IMR-90 (cell line): ENCODE measurements at regions not wholly inside any gene's neighbourhood (a gene's known extent, or its start where the extent isn't known, plus 50 kb on each side); places are given as distances from the start of the nearest gene placed in this dataset.

Experiments used
- ATAC-seq: fragments of 200-7000 bp; cut with Tn5 transposase; 2 replicates; pipeline ENCODE4 v1.9.1; 2020; ENCODE audit warnings: low read depth, mild to moderate bottlenecking, moderate library complexity
- BruUV-seq: library from RNA; stranded (reverse); fragments of 400-500 nt; replicated peaks from 2 replicates; lab custom pipeline; 2021; lab: Mats Ljungman, UMichigan
- CTCF ChIA-PET: fragments of 300-600 bp; formaldehyde crosslinking; extraction: SDS; loops from one replicate; lab custom pipeline; 2021; ENCODE audit warnings: antibody characterized with exemption; lab: Yijun Ruan, JAX
- POLR2A ChIA-PET: fragments of 300-600 bp; sonication (Branson Sonifier 250); formaldehyde crosslinking; loops from one replicate; lab custom pipeline; 2022; ENCODE audit warnings: antibody characterized with exemption; ENCODE audit not compliant: unreplicated experiment; lab: Charles Lee
- DNase-seq: peaks from one replicate; pipeline ENCODE4 v3.0.0; 2013
- H2AFZ ChIP-seq: replicated peaks from 2 replicates; pipeline ENCODE3; 2013; ENCODE audit warnings: low read length, mild to moderate bottlenecking; ENCODE audit not compliant: poor library complexity
- H2AK5ac ChIP-seq: 2 replicates; pipeline ENCODE4 v1.6.1; 2013; ENCODE audit warnings: low read depth, low read length, inconsistent platforms
- H2AK9ac ChIP-seq: replicated peaks from 2 replicates; pipeline ENCODE3; 2013; ENCODE audit warnings: mild to moderate bottlenecking, low read depth, low read length, moderate library complexity; ENCODE audit not compliant: poor library complexity
- H2BK120ac ChIP-seq: 2 replicates; pipeline ENCODE4 v1.6.1; 2013; ENCODE audit warnings: low read depth, low read length, inconsistent platforms
- H2BK15ac ChIP-seq: 3 replicates; pipeline ENCODE4 v1.6.1; 2013; ENCODE audit warnings: low read depth, low read length, inconsistent platforms
- H2BK20ac ChIP-seq: 2 replicates; pipeline ENCODE4 v1.6.1; 2013; ENCODE audit warnings: low read depth, mild to moderate bottlenecking, inconsistent platforms, low read length, moderate library complexity
- H2BK5ac ChIP-seq: 2 replicates; pipeline ENCODE4 v1.6.1; 2013; ENCODE audit warnings: mild to moderate bottlenecking, low read depth, low read length, inconsistent platforms; ENCODE audit not compliant: poor library complexity, severe bottlenecking
- H3K14ac ChIP-seq: replicated peaks from 2 replicates; pipeline ENCODE4 v1.6.1; 2013; ENCODE audit warnings: low read depth, low read length, inconsistent platforms
- H3K18ac ChIP-seq: 2 replicates; pipeline ENCODE4 v1.6.1; 2013; ENCODE audit warnings: low read depth, low read length, control low read depth
- H3K23ac ChIP-seq: 2 replicates; pipeline ENCODE4 v1.6.1; 2013; ENCODE audit warnings: low read depth, low read length, inconsistent platforms
- H3K27ac ChIP-seq: 2 replicates; pipeline ENCODE4 v1.5.1; 2013; ENCODE audit warnings: mild to moderate bottlenecking, control low read depth, low read length; ENCODE audit not compliant: insufficient read depth
- H3K27me3 ChIP-seq: 2 replicates; pipeline ENCODE4 v1.6.1; 2013; ENCODE audit warnings: low read length; ENCODE audit not compliant: control insufficient read depth, insufficient read depth
- H3K36me3 ChIP-seq: 2 replicates; pipeline ENCODE4 v1.6.1; 2013; ENCODE audit warnings: low read length, mixed read lengths; ENCODE audit not compliant: control insufficient read depth, insufficient read depth
- H3K4ac ChIP-seq: 2 replicates; pipeline ENCODE4 v1.6.1; 2013; ENCODE audit warnings: low read depth, low read length, inconsistent platforms
- H3K4me1 ChIP-seq: 2 replicates; pipeline ENCODE4 v1.6.1; 2013; ENCODE audit warnings: low read length, mixed read lengths; ENCODE audit not compliant: control insufficient read depth, insufficient read depth
- H3K4me2 ChIP-seq: 2 replicates; pipeline ENCODE4 v1.6.1; 2013; ENCODE audit warnings: low read depth, mild to moderate bottlenecking, control low read depth, low read length, moderate library complexity
- H3K4me3 ChIP-seq: 2 replicates; pipeline ENCODE4 v1.5.1; 2013; ENCODE audit warnings: low read depth, mild to moderate bottlenecking, control low read depth, low read length, moderate library complexity; ENCODE audit not compliant: insufficient read depth
- H3K56ac ChIP-seq: 2 replicates; pipeline ENCODE4 v1.6.1; 2013; ENCODE audit warnings: low read length, inconsistent platforms; ENCODE audit not compliant: insufficient read depth; ENCODE audit errors: extremely low read depth
- H3K79me1 ChIP-seq, 2 experiments: 2 replicates each; pipeline ENCODE4 v1.6.1; 2013; ENCODE audit warnings: low read length in 2 of 2, inconsistent platforms in 1 of 2, low read depth in 1 of 2
- H3K9ac ChIP-seq: 2 replicates; pipeline ENCODE4 v1.6.1; 2013; ENCODE audit warnings: low read depth, low read length, control low read depth
- H3K9me1 ChIP-seq: 2 replicates; pipeline ENCODE4 v1.6.1; 2013; ENCODE audit warnings: low read length, inconsistent platforms; ENCODE audit not compliant: insufficient read depth
- H3K9me3 ChIP-seq: 2 replicates; pipeline ENCODE4 v1.6.1; 2013; ENCODE audit warnings: low read length; ENCODE audit not compliant: control insufficient read depth, insufficient read depth
- H4K20me1 ChIP-seq: 2 replicates; pipeline ENCODE4 v1.6.1; 2013; ENCODE audit warnings: low read length, inconsistent platforms; ENCODE audit not compliant: insufficient read depth
- H4K5ac ChIP-seq: 2 replicates; pipeline ENCODE4 v1.6.1; 2013; ENCODE audit warnings: mild to moderate bottlenecking, low read depth, low read length, control low read depth
- H4K8ac ChIP-seq, 2 experiments: 2 replicates each; pipeline ENCODE4 v1.6.1; 2013; ENCODE audit warnings: low read depth in 2 of 2, low read length in 2 of 2, control low read depth in 1 of 2, inconsistent platforms in 1 of 2
- H4K91ac ChIP-seq: 2 replicates; pipeline ENCODE4 v1.6.1; 2013; ENCODE audit warnings: low read depth, low read length, inconsistent platforms; ENCODE audit not compliant: insufficient read depth
- BHLHE40 ChIP-seq: fragments of 150-350 bp; IDR thresholded peaks from 2 replicates; pipeline ENCODE4 v1.6.1; 2016; ENCODE audit warnings: mild to moderate bottlenecking, low read depth, low read length
- CEBPB ChIP-seq: IDR thresholded peaks from 2 replicates; pipeline ENCODE4 v1.6.1; 2012; ENCODE audit warnings: low read depth, low read length, improper control_type of control experiment
- CHD1 ChIP-seq: IDR thresholded peaks from 2 replicates; pipeline ENCODE4 v1.6.1; 2012; ENCODE audit warnings: low read depth, low read length, improper control_type of control experiment
- FOS ChIP-seq: fragments of 150-350 bp; IDR thresholded peaks from 2 replicates; pipeline ENCODE4 v1.6.1; 2016; ENCODE audit warnings: low read depth, low read length
- MAFK ChIP-seq: IDR thresholded peaks from 2 replicates; pipeline ENCODE4 v1.6.1; 2012; ENCODE audit warnings: low read depth, low read length, improper control_type of control experiment
- MAZ ChIP-seq: IDR thresholded peaks from 2 replicates; pipeline ENCODE4 v1.6.1; 2012; ENCODE audit warnings: low read depth, mild to moderate bottlenecking, low read length, improper control_type of control experiment, moderate library complexity, borderline replicate concordance
- MXI1 ChIP-seq: IDR thresholded peaks from 2 replicates; pipeline ENCODE4 v1.6.1; 2012; ENCODE audit warnings: low read depth, mild to moderate bottlenecking, low read length, moderate library complexity, borderline replicate concordance
- NFE2L2 ChIP-seq: fragments of 150-350 bp; IDR thresholded peaks from 2 replicates; pipeline ENCODE4 v1.6.1; 2016; ENCODE audit warnings: low read depth, mild to moderate bottlenecking, low read length
- POLR2A ChIP-seq: IDR thresholded peaks from 2 replicates; pipeline ENCODE4 v1.6.1; 2012; ENCODE audit warnings: mild to moderate bottlenecking, low read depth, low read length
- RAD21 ChIP-seq: IDR thresholded peaks from 2 replicates; pipeline ENCODE4 v1.6.1; 2012; ENCODE audit warnings: low read length, improper control_type of control experiment
- RCOR1 ChIP-seq: IDR thresholded peaks from 2 replicates; pipeline ENCODE4 v1.6.1; 2012; ENCODE audit warnings: mild to moderate bottlenecking, low read length, improper control_type of control experiment; ENCODE audit not compliant: insufficient replicate concordance
- RFX5 ChIP-seq: IDR thresholded peaks from 2 replicates; pipeline ENCODE4 v1.8.0; 2012; ENCODE audit warnings: low read depth, mild to moderate bottlenecking, low read length, moderate library complexity
- SMC3 ChIP-seq: fragments of 150-350 bp; IDR thresholded peaks from 2 replicates; pipeline ENCODE4 v1.6.1; 2016; ENCODE audit warnings: low read depth, mild to moderate bottlenecking, antibody characterized with exemption, low read length, moderate library complexity
- WGBS, 2 experiments: methylation state at CpG; one replicate each; pipeline versions ENCODE4 v1.1.5 to v1.1.7; 2013; ENCODE audit warnings: missing lambda C conversion rate in 2 of 2; ENCODE audit not compliant: insufficient read length in 1 of 2; ENCODE audit errors: extremely low coverage in 2 of 2; 5-methylcytosine and 5-hydroxymethylcytosine counted together
- dilution Hi-C: fragments of 300-500 bp; cut with HindIII; formaldehyde crosslinking; loops from one replicate; pipeline ENCODE4 v1.14.3; 2018; ENCODE audit warnings: low sequenced_read_pairs; ENCODE audit not compliant: unreplicated experiment
- in situ Hi-C: fragments of 300-500 bp; cut with MboI; formaldehyde crosslinking; loops from 3 replicates; pipeline ENCODE4 v1.14.3; 2019; ENCODE audit warnings: low sequenced_read_pairs, inconsistent platforms, mixed read lengths
- intact Hi-C: fragments of 100-400 bp; cut with micrococcal nuclease; formaldehyde crosslinking; loops from 2 replicates; pipeline ENCODE4 v1.10.0; 2022
- TF ChIP-seq, protein P1 (sequence below): fragments of 150-350 bp; IDR thresholded peaks from 2 replicates; pipeline ENCODE4 v1.6.1; 2017; ENCODE audit warnings: mild to moderate bottlenecking, antibody characterized with exemption, low read length, low read depth
- TF ChIP-seq, protein P2 (sequence below): conservative IDR thresholded peaks from 2 replicates; pipeline ENCODE4 v1.5.1; 2012; ENCODE audit warnings: mild to moderate bottlenecking, low read depth, low read length, improper control_type of control experiment
- TF ChIP-seq, protein P3 (sequence below): fragments of 150-350 bp; IDR thresholded peaks from 2 replicates; pipeline ENCODE4 v1.6.1; 2016; ENCODE audit warnings: low read depth, mild to moderate bottlenecking, low read length, moderate library complexity, borderline replicate concordance

DNA sequence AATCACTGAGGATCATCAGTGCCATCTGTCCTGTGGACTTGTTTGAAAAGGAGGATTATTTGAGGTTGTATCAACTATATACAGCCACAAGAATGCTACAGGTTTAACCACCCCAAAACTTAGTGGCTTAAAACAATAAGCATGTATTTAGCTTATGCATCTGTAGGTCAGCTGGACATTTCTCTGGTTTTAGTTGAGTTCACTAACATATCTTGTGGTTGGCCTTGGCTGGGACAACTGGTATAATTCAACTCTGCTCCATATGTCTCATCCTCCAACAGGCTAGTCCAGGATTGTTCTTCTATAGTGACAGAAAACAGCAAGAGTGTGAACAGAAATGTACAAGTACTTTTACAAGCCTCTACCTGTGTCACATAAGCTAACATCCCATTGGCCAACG, 49.9 kb upstream of the SOX6 start:
- Histone ChIP-seq H2BK20ac (no peak overlapping the region), H3K4ac (no peak overlapping the region), H3K9me3 (no peaks in the 10 kb centered on the region), H4K5ac (no peak overlapping the region), H3K79me1 (no peaks in the 10 kb centered on the region; a peak in 1 of 4 replicates), H3K56ac (no peak overlapping the region), H3K27ac (no peak overlapping the region), H3K4me1 (no peaks in the 10 kb centered on the region), H3K4me3 (no peak overlapping the region), H2AFZ (no peak overlapping the region), H3K14ac (no peak overlapping the region), H2AK9ac (no peak overlapping the region), H3K36me3 (no peaks in the 10 kb centered on the region), H4K20me1 (no peaks in the 10 kb centered on the region), H2AK5ac (no peak overlapping the region), H2BK15ac (no peak overlapping the region), H3K9me1 (no peaks in the 10 kb centered on the region), H3K23ac (no peak overlapping the region), H3K18ac (no peak overlapping the region), H4K8ac (no peak overlapping the region), H3K4me2 (no peak overlapping the region), H2BK5ac (no peak overlapping the region), H3K27me3 (no peaks in the 10 kb centered on the region), H4K91ac (no peak overlapping the region), H2BK120ac (no peak overlapping the region), H3K9ac (no peak overlapping the region)
- dilution Hi-C loops (no loop called here), in situ Hi-C loops (no loop called here), intact Hi-C loops (no loop called here)
- no peak for TF ChIP-seq POLR2A
- TF ChIP-seq RFX5: no peak
- no peak for TF ChIP-seq RCOR1
- TF ChIP-seq CEBPB: no peak
- no peak for TF ChIP-seq MAFK
- no peak for TF ChIP-seq MXI1
- TF ChIP-seq FOS: no peak
- TF ChIP-seq, protein P1, sequence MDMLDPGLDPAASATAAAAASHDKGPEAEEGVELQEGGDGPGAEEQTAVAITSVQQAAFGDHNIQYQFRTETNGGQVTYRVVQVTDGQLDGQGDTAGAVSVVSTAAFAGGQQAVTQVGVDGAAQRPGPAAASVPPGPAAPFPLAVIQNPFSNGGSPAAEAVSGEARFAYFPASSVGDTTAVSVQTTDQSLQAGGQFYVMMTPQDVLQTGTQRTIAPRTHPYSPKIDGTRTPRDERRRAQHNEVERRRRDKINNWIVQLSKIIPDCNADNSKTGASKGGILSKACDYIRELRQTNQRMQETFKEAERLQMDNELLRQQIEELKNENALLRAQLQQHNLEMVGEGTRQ: no peak
- no peak for TF ChIP-seq CHD1
- TF ChIP-seq, protein P2, sequence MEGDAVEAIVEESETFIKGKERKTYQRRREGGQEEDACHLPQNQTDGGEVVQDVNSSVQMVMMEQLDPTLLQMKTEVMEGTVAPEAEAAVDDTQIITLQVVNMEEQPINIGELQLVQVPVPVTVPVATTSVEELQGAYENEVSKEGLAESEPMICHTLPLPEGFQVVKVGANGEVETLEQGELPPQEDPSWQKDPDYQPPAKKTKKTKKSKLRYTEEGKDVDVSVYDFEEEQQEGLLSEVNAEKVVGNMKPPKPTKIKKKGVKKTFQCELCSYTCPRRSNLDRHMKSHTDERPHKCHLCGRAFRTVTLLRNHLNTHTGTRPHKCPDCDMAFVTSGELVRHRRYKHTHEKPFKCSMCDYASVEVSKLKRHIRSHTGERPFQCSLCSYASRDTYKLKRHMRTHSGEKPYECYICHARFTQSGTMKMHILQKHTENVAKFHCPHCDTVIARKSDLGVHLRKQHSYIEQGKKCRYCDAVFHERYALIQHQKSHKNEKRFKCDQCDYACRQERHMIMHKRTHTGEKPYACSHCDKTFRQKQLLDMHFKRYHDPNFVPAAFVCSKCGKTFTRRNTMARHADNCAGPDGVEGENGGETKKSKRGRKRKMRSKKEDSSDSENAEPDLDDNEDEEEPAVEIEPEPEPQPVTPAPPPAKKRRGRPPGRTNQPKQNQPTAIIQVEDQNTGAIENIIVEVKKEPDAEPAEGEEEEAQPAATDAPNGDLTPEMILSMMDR: no peak
- TF ChIP-seq SMC3: no peak
- TF ChIP-seq NFE2L2: no peak
- TF ChIP-seq BHLHE40: no peak
- TF ChIP-seq, protein P3, sequence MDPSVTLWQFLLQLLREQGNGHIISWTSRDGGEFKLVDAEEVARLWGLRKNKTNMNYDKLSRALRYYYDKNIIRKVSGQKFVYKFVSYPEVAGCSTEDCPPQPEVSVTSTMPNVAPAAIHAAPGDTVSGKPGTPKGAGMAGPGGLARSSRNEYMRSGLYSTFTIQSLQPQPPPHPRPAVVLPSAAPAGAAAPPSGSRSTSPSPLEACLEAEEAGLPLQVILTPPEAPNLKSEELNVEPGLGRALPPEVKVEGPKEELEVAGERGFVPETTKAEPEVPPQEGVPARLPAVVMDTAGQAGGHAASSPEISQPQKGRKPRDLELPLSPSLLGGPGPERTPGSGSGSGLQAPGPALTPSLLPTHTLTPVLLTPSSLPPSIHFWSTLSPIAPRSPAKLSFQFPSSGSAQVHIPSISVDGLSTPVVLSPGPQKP: no peak
- no peak for TF ChIP-seq RAD21
- TF ChIP-seq MAZ: no peak
- peak; percentile 71 for DNase-seq
- CTCF ChIA-PET: interaction anchor here (1.2 to 1.3 kb wide), 2 partner anchors 9 to 104 kb away, joined by 3 read pairs; no protein-coding TSS in a partner anchor
- POLR2A ChIA-PET: interaction anchor here (0.5 kb wide), 1 partner anchor 16 kb away, joined by 3 read pairs; no protein-coding TSS in a partner anchor
- no CpG with 5 or more reads among the region's 1 CpG for WGBS, 2 experiments
- ATAC-seq: no peak; the same call in 1 of the 2 replicates
- no TSS peak for BruUV-seq
